ENCODE measurements at regions not wholly inside any gene's neighbourhood (a gene's known extent, or its start where the extent isn't known, plus 50 kb on each side); places are given as distances from the start of the nearest gene placed in this dataset.

DNA sequence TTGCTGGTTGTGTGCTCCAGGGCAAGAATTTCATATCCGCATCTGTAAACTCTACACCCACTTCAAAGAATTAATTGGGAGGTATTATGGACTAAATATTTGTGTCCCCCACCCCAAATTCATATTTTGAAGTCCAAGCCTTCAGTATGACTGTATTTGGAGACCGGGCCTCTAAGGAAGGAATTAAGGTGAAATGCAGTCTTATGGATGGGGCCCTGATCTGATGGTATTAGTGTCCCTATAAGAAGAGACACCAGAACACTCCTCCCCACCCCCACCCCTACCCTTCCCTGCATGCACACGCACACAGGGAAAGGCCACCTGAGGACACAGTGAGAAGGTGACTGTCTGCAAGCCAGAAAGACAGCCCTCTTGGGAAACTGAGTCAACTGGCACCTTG is 332.4 kb downstream of the RPS6KC1 start:
- H3K27me3 Mint-ChIP-seq (ENCODE audit: low read depth), result peaks cover 4% of the 10 kb centered on the region
- H3K27ac Mint-ChIP-seq, result no peak overlapping the region
- no peaks in the 10 kb centered on the region for H3K36me3 Mint-ChIP-seq (ENCODE audit: insufficient read depth in 2 of 2)
- no peaks in the 10 kb centered on the region for H3K9me3 Mint-ChIP-seq
- no peak overlapping the region for H3K4me3 Mint-ChIP-seq
- DNase-seq (no peak), ATAC-seq (replicated peaks in 1 of 2) (no peak)
- no peaks in the 10 kb centered on the region for H3K4me1 Mint-ChIP-seq (ENCODE audit: low read depth)

DNA sequence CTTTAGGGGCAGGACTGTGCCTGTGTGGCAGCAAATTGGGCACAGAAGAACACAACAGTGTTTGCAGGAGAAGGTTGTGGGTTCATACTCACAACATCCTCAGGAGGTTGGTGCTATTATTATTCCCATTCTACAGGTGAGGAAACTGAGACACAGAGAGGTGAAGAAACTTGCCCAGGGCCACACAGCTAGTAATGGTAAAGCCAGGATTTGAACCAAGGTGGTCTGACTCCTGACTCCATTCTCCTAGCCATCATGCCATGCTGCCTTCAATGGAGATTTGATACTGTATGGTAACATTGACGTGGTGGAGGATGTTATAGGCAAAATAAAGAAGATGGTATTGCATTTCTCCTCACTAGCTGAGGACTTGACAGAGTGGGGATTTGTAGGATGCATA is 334.2 kb downstream of the RPS6KC1 start:
- H3K27me3 Mint-ChIP-seq (ENCODE audit: low read depth), result peaks cover 4% of the 10 kb centered on the region
- no peak overlapping the region for H3K4me3 Mint-ChIP-seq
- H3K27ac Mint-ChIP-seq, result no peak overlapping the region
- no peaks in the 10 kb centered on the region for H3K4me1 Mint-ChIP-seq (ENCODE audit: low read depth)
- ATAC-seq (replicated peaks in 1 of 2) (no peak), DNase-seq (no peak)
- no peaks in the 10 kb centered on the region for H3K36me3 Mint-ChIP-seq (ENCODE audit: insufficient read depth in 2 of 2)
- H3K9me3 Mint-ChIP-seq, result no peaks in the 10 kb centered on the region

DNA sequence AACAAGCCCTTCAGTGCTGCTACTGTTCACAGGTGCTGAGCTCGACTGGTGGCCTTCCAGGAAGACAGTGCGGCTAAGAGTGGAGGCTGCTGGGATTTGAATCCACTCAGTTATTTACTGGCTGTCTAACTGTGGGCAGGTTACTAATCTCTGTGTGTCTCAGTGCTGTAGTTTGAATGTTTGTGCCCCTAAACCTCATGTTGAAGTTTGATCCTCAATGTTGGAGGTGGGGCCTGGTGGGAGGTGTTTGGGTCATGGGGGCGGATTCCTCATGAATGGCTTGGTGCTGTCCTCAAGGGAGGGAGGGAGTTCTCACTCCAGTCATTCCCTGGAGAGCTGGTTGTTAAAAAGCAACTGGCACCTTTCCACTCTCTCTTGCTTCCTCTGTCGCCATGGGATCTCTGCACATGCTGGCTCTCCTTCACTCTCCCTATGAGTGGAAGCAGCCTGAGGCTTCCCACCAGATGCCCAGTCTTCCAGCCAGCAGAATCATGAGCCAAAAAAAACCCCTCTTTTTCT is 334.8 kb downstream of the RPS6KC1 start:
- Mint-ChIP-seq H3K4me3 (no peak overlapping the region), H3K4me1 (ENCODE audit: low read depth) (no peaks in the 10 kb centered on the region), H3K9me3 (no peaks in the 10 kb centered on the region), H3K27ac (no peak overlapping the region), H3K27me3 (ENCODE audit: low read depth) (peaks cover 4% of the 10 kb centered on the region), H3K36me3 (ENCODE audit: insufficient read depth in 2 of 2) (no peaks in the 10 kb centered on the region)
- ATAC-seq (replicated peaks in 1 of 2) (no peak), DNase-seq (no peak)

- Mint-ChIP-seq H3K4me1 (ENCODE audit: low read depth) (no peaks in the 10 kb centered on the region), H3K9me3 (no peaks in the 10 kb centered on the region), H3K36me3 (ENCODE audit: insufficient read depth in 2 of 2) (no peaks in the 10 kb centered on the region), H3K4me3 (no peak overlapping the region), H3K27ac (no peak overlapping the region), H3K27me3 (ENCODE audit: low read depth) (peaks cover 12% of the 10 kb centered on the region)
- no peak for ATAC-seq (replicated peaks in 1 of 2)
- no peak for DNase-seq
Measured at GRCh38 chr1:213387380-213388015, 336.5 kb downstream of the RPS6KC1 start.

GRCh38 chr1:213388199-213388598 is 337.2 kb downstream of the RPS6KC1 start:
- Mint-ChIP-seq H3K36me3 (ENCODE audit: insufficient read depth in 2 of 2) (no peaks in the 10 kb centered on the region), H3K27me3 (ENCODE audit: low read depth) (peaks cover 12% of the 10 kb centered on the region), H3K4me1 (ENCODE audit: low read depth) (no peaks in the 10 kb centered on the region), H3K27ac (no peak overlapping the region), H3K9me3 (no peaks in the 10 kb centered on the region), H3K4me3 (no peak overlapping the region)
- ATAC-seq (replicated peaks in 1 of 2), result no peak
- no peak for DNase-seq

- Mint-ChIP-seq H3K4me1 (ENCODE audit: low read depth) (no peaks in the 10 kb centered on the region), H3K9me3 (no peaks in the 10 kb centered on the region), H3K4me3 (no peak overlapping the region), H3K27me3 (ENCODE audit: low read depth) (peaks cover 12% of the 10 kb centered on the region), H3K27ac (no peak overlapping the region), H3K36me3 (ENCODE audit: insufficient read depth in 2 of 2) (no peaks in the 10 kb centered on the region)
- DNase-seq, result no peak
- ATAC-seq (replicated peaks in 1 of 2), result no peak
Measured at GRCh38 chr1:213389061-213389581, 338.1 kb downstream of the RPS6KC1 start.

DNA sequence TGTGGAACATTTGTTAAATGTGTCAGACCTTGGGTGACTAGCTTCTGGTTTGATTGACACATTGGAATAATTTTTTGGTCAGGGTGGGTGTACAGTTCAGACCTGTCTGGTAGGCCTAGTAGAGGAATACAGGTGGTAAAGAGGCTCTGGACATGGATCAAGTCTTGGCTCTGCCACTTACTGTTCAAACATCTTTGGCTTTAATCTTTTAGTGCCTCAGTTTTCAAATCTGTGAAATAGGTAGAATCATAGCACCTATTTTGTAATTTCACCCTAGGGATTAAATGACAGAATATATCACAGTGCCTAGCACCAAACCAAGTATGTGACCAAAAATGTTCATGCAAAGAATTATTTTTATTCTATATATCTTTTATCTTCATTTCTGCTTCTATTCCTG is 340.4 kb downstream of the RPS6KC1 start:
- Mint-ChIP-seq H3K4me3 (no peak overlapping the region), H3K36me3 (ENCODE audit: insufficient read depth in 2 of 2) (no peaks in the 10 kb centered on the region), H3K4me1 (ENCODE audit: low read depth) (no peaks in the 10 kb centered on the region), H3K27ac (no peak overlapping the region), H3K9me3 (no peaks in the 10 kb centered on the region), H3K27me3 (ENCODE audit: low read depth) (peaks cover 12% of the 10 kb centered on the region)
- DNase-seq (no peak), ATAC-seq (replicated peaks in 1 of 2) (no peak)

- Mint-ChIP-seq H3K27ac (no peak overlapping the region), H3K27me3 (ENCODE audit: low read depth) (peaks cover 7% of the 10 kb centered on the region), H3K4me1 (ENCODE audit: low read depth) (no peaks in the 10 kb centered on the region), H3K36me3 (ENCODE audit: insufficient read depth in 2 of 2) (no peaks in the 10 kb centered on the region), H3K4me3 (no peak overlapping the region), H3K9me3 (no peaks in the 10 kb centered on the region)
- no peak for DNase-seq
- no peak for ATAC-seq (replicated peaks in 1 of 2)
Measured at GRCh38 chr1:213393860-213394259, 342.8 kb downstream of the RPS6KC1 start.

- ATAC-seq (replicated peaks in 1 of 2) (no peak), DNase-seq (no peak)
- Mint-ChIP-seq H3K4me3 (no peak overlapping the region), H3K27me3 (ENCODE audit: low read depth) (peaks cover 7% of the 10 kb centered on the region), H3K4me1 (ENCODE audit: low read depth) (no peaks in the 10 kb centered on the region), H3K36me3 (ENCODE audit: insufficient read depth in 2 of 2) (no peaks in the 10 kb centered on the region), H3K27ac (no peak overlapping the region), H3K9me3 (no peaks in the 10 kb centered on the region)
Measured at GRCh38 chr1:213394837-213395236, 343.8 kb downstream of the RPS6KC1 start.

- ATAC-seq (replicated peaks in 1 of 2) (no peak), DNase-seq (no peak)
- Mint-ChIP-seq H3K4me1 (ENCODE audit: low read depth) (no peaks in the 10 kb centered on the region), H3K9me3 (no peaks in the 10 kb centered on the region), H3K36me3 (ENCODE audit: insufficient read depth in 2 of 2) (no peaks in the 10 kb centered on the region), H3K27me3 (ENCODE audit: low read depth) (no peaks in the 10 kb centered on the region), H3K4me3 (no peak overlapping the region), H3K27ac (no peak overlapping the region)
Measured at GRCh38 chr1:213397638-213398037, 346.6 kb downstream of the RPS6KC1 start.

GRCh38 chr1:213399695-213400094 is 348.7 kb downstream of the RPS6KC1 start:
- Mint-ChIP-seq H3K27ac (no peak overlapping the region), H3K27me3 (ENCODE audit: low read depth) (no peaks in the 10 kb centered on the region), H3K4me1 (ENCODE audit: low read depth) (no peaks in the 10 kb centered on the region), H3K4me3 (no peak overlapping the region), H3K36me3 (ENCODE audit: insufficient read depth in 2 of 2) (no peaks in the 10 kb centered on the region), H3K9me3 (no peaks in the 10 kb centered on the region)
- ATAC-seq (replicated peaks in 1 of 2) (no peak), DNase-seq (no peak)

GRCh38 chr1:213409208-213409631 is 358.2 kb downstream of the RPS6KC1 start:
- no peak for ATAC-seq (replicated peaks in 1 of 2)
- H3K36me3 Mint-ChIP-seq (ENCODE audit: insufficient read depth in 2 of 2), result no peaks in the 10 kb centered on the region
- no peaks in the 10 kb centered on the region for H3K4me1 Mint-ChIP-seq (ENCODE audit: low read depth)
- DNase-seq, result no peak
- no peak overlapping the region for H3K27ac Mint-ChIP-seq
- peaks cover 12% of the 10 kb centered on the region for H3K27me3 Mint-ChIP-seq (ENCODE audit: low read depth)
- H3K9me3 Mint-ChIP-seq, result peaks cover 0 to 1% of the 10 kb centered on the region in 2 donors
- H3K4me3 Mint-ChIP-seq, result no peak overlapping the region

DNA sequence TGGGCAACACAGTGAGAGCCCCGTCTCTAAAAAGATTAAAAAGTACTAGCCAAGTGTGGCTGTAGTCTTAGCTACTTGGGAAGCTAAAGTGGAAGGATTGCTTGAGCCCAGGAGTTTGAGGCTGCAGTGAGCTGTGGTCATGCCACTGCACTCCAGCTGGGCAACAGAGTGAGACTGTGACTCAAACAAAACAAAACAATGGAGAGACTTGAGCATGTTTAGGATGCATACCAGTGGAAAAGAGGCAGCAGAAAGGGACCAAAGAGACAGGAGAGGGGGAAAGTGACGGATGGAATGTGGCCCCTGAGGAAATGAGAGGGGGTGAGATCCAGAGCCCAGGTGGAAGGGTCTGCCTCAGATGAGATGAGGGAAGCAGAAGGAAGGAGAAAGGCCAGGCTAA is 358.9 kb downstream of the RPS6KC1 start:
- ATAC-seq (replicated peaks in 1 of 2) (no peak), DNase-seq (no peak)
- peaks cover 12% of the 10 kb centered on the region for H3K27me3 Mint-ChIP-seq (ENCODE audit: low read depth)
- no peaks in the 10 kb centered on the region for H3K36me3 Mint-ChIP-seq (ENCODE audit: insufficient read depth in 2 of 2)
- no peak overlapping the region for H3K4me3 Mint-ChIP-seq
- no peaks in the 10 kb centered on the region for H3K4me1 Mint-ChIP-seq (ENCODE audit: low read depth)
- peaks cover 0 to 2% of the 10 kb centered on the region in 2 donors for H3K9me3 Mint-ChIP-seq
- H3K27ac Mint-ChIP-seq, result no peak overlapping the region

- ATAC-seq (replicated peaks in 1 of 2), result no peak
- H3K4me1 Mint-ChIP-seq (ENCODE audit: low read depth), result no peaks in the 10 kb centered on the region
- H3K9me3 Mint-ChIP-seq, result peaks cover 0 to 2% of the 10 kb centered on the region in 2 donors
- no peak overlapping the region for H3K4me3 Mint-ChIP-seq
- no peaks in the 10 kb centered on the region for H3K36me3 Mint-ChIP-seq (ENCODE audit: insufficient read depth in 2 of 2)
- peaks cover 12% of the 10 kb centered on the region for H3K27me3 Mint-ChIP-seq (ENCODE audit: low read depth)
- DNase-seq, result no peak
- H3K27ac Mint-ChIP-seq, result no peak overlapping the region
Measured at GRCh38 chr1:213414346-213414745, 363.3 kb downstream of the RPS6KC1 start.

Measured in activated T-cell treated with anti-CD3 and anti-CD28 coated beads, Interleukin-2, amount 50 U/mL, for 72 hours (primary cell).